HepG2 (cell line): ENCODE measurements at regions not wholly inside any gene's neighbourhood (a gene's known extent, or its start where the extent isn't known, plus 50 kb on each side); places are given as distances from the start of the nearest gene placed in this dataset.

ENCODE experiments used
- ATAC-seq: fragments of 200-7000 bp; cut with Tn5 transposase; 3 replicates; pipeline ENCODE4 v1.9.1; 2020; ENCODE audit warnings: mild to moderate bottlenecking, moderate library complexity
- BruUV-seq: library from RNA; stranded (reverse); fragments of 400-500 nt; replicated peaks from 2 replicates; lab custom pipeline; 2021; lab: Mats Ljungman, UMichigan
- CTCF ChIA-PET: fragments of 300-600 bp; formaldehyde crosslinking; extraction: SDS; loops from one replicate; lab custom pipeline; 2021; ENCODE audit warnings: low total read pairs, inconsistent platforms, low intra/inter-chr PET ratio; lab: Yijun Ruan, JAX
- POLR2A ChIA-PET: fragments of 350-600 bp; sonication (Branson Sonifier 250); formaldehyde crosslinking; loops from one replicate; lab custom pipeline; 2020; ENCODE audit warnings: antibody characterized with exemption, inconsistent platforms; lab: Yijun Ruan, JAX
- DNase-seq: peaks from one replicate; pipeline ENCODE4 v3.0.0-alpha.2; 2015; ENCODE audit warnings: low spot score
- FAIRE-seq: peaks from 3 replicates; lab custom pipeline; 2011; peaks lifted over from hg19 to GRCh38; lab: Jason Lieb, UNC
- H2AFZ ChIP-seq: one replicate; pipeline ENCODE4 v1.6.1; 2011; ENCODE audit warnings: low read length, inconsistent platforms
- H3K27ac ChIP-seq: fragments of 300-600 bp; 3 replicates; pipeline ENCODE4 v1.8.0; 2011; ENCODE audit warnings: mixed run types, mild to moderate bottlenecking, mixed read lengths, low read length, inconsistent platforms; ENCODE audit not compliant: insufficient read depth; ENCODE audit errors: extremely low read length
- H3K27me3 ChIP-seq, 2 experiments: fragments of 200-600 bp in 1 of 2; 2 replicates in 1 of 2; 3 replicates in 1 of 2; pipeline versions ENCODE4 v1.6.0 to v1.8.0; 2011; ENCODE audit warnings: low read length in 2 of 2, mild to moderate bottlenecking in 2 of 2, moderate library complexity in 2 of 2, inconsistent platforms in 1 of 2; ENCODE audit not compliant: insufficient read depth in 2 of 2, control insufficient read depth in 1 of 2
- H3K36me3 ChIP-seq, 2 experiments: fragments of 200-600 bp in 1 of 2; replicated peaks in 1 of 2; 2 replicates in 1 of 2; 3 replicates in 1 of 2; pipeline versions ENCODE4 v1.5.1 to v1.8.0; 2011; ENCODE audit warnings: low read length in 2 of 2, inconsistent platforms in 1 of 2; ENCODE audit not compliant: insufficient read depth in 2 of 2, control insufficient read depth in 1 of 2
- H3K4me1 ChIP-seq: 2 replicates; pipeline ENCODE4 v1.5.1; 2012; ENCODE audit warnings: low read length, inconsistent platforms; ENCODE audit not compliant: insufficient read depth
- H3K4me2 ChIP-seq: 2 replicates; pipeline ENCODE4 v1.6.0; 2011; ENCODE audit warnings: low read depth, low read length, inconsistent platforms
- H3K4me3 ChIP-seq, 3 experiments: fragments of 200-600 bp in 1 of 3; sonication (generic), shearing (Covaris generic) in 1 of 3; replicated peaks in 1 of 3; 2 replicates each; pipeline ENCODE4 v1.5.1; 2011 to 2016; ENCODE audit warnings: low read length in 3 of 3, inconsistent platforms in 2 of 3, low read depth in 2 of 3, mild to moderate bottlenecking in 2 of 3, control low read depth in 1 of 3, mixed read lengths in 1 of 3; ENCODE audit not compliant: insufficient read depth in 1 of 3
- H3K79me2 ChIP-seq: one replicate; pipeline ENCODE4 v1.6.1; 2011; ENCODE audit warnings: low read length, inconsistent platforms; ENCODE audit not compliant: insufficient read depth
- H3K9ac ChIP-seq: 2 replicates; pipeline ENCODE4 v1.6.0; 2011; ENCODE audit warnings: mild to moderate bottlenecking, low read depth, low read length, inconsistent platforms; ENCODE audit not compliant: insufficient read depth
- H3K9me3 ChIP-seq: 2 replicates; pipeline ENCODE4 v1.5.1; 2012; ENCODE audit warnings: mild to moderate bottlenecking, low read length
- H4K20me1 ChIP-seq: 2 replicates; pipeline ENCODE4 v1.6.0; 2011; ENCODE audit warnings: inconsistent platforms, mild to moderate bottlenecking, low read length, moderate library complexity; ENCODE audit not compliant: insufficient read depth
- DPF2 ChIP-seq: sonication (generic); formaldehyde crosslinking; IDR thresholded peaks from 2 replicates; pipeline ENCODE4 v1.4.0; 2020; ENCODE audit warnings: mild to moderate bottlenecking, low read depth, missing genetic modification reagents, borderline replicate concordance
- MAFK ChIP-seq, 2 experiments: IDR thresholded peaks in 1 of 2; conservative IDR thresholded peaks in 1 of 2; 2 replicates each; pipeline ENCODE4 v1.6.1; 2011; ENCODE audit warnings: improper control_type of control experiment in 2 of 2, low read length in 2 of 2
- TMF1 ChIP-seq: sonication (generic); formaldehyde crosslinking; IDR thresholded peaks from 2 replicates; pipeline ENCODE4 v1.8.1; 2022; ENCODE audit warnings: low read depth, missing genetic modification reagents
- ZMYM2 ChIP-seq: sonication (generic); formaldehyde crosslinking; IDR thresholded peaks from 2 replicates; pipeline ENCODE4 v1.8.0; 2022; ENCODE audit warnings: mild to moderate bottlenecking, missing genetic modification reagents
- ZMYM4 ChIP-seq: sonication (generic); formaldehyde crosslinking; IDR thresholded peaks from 2 replicates; pipeline ENCODE4 v1.8.1; 2023; ENCODE audit warnings: mild to moderate bottlenecking, missing genetic modification reagents
- WGBS: methylation state at CpG from one replicate; pipeline ENCODE4 v1.1.6; 2017; ENCODE audit warnings: low lambda C conversion rate; 5-methylcytosine and 5-hydroxymethylcytosine counted together
- in situ Hi-C: cut with HindIII; loops from 2 replicates; pipeline ENCODE4 v1.10.0; 2017; ENCODE audit warnings: low pct_unique_long_range_greater_than_20kb; ENCODE audit not compliant: extremely low pct_ligation_motif_present
- intact Hi-C: fragments of 100-400 bp; cut with micrococcal nuclease; formaldehyde crosslinking; loops from one replicate; pipeline ENCODE4 v1.10.0; 2022; ENCODE audit not compliant: unreplicated experiment
- TF ChIP-seq, protein P1 (sequence below): sonication (generic); formaldehyde crosslinking; IDR thresholded peaks from 2 replicates; pipeline ENCODE4 v1.4.0; 2020; ENCODE audit warnings: missing genetic modification reagents
- TF ChIP-seq, protein P2 (sequence below): sonication (generic); formaldehyde crosslinking; IDR thresholded peaks from 2 replicates; pipeline ENCODE4 v1.4.0; 2020; ENCODE audit warnings: low read depth, mild to moderate bottlenecking, missing genetic modification reagents
- TF ChIP-seq, protein P3 (sequence below): sonication (generic); formaldehyde crosslinking; IDR thresholded peaks from 2 replicates; pipeline ENCODE4 v1.4.0; 2020; ENCODE audit warnings: missing genetic modification reagents, borderline replicate concordance
- TF ChIP-seq, protein P4 (sequence below): sonication (generic); formaldehyde crosslinking; IDR thresholded peaks from 2 replicates; pipeline ENCODE4 v1.5.0; 2020; ENCODE audit warnings: missing genetic modification reagents
- TF ChIP-seq, protein P5 (sequence below): IDR thresholded peaks from 2 replicates; pipeline ENCODE4 v1.6.1; 2016; ENCODE audit warnings: low read depth, control low read depth
- TF ChIP-seq, protein P6 (sequence below): sonication (generic); formaldehyde crosslinking; IDR thresholded peaks from 2 replicates; pipeline ENCODE4 v1.9.0; 2021; ENCODE audit warnings: missing genetic modification reagents, borderline replicate concordance

DNA sequence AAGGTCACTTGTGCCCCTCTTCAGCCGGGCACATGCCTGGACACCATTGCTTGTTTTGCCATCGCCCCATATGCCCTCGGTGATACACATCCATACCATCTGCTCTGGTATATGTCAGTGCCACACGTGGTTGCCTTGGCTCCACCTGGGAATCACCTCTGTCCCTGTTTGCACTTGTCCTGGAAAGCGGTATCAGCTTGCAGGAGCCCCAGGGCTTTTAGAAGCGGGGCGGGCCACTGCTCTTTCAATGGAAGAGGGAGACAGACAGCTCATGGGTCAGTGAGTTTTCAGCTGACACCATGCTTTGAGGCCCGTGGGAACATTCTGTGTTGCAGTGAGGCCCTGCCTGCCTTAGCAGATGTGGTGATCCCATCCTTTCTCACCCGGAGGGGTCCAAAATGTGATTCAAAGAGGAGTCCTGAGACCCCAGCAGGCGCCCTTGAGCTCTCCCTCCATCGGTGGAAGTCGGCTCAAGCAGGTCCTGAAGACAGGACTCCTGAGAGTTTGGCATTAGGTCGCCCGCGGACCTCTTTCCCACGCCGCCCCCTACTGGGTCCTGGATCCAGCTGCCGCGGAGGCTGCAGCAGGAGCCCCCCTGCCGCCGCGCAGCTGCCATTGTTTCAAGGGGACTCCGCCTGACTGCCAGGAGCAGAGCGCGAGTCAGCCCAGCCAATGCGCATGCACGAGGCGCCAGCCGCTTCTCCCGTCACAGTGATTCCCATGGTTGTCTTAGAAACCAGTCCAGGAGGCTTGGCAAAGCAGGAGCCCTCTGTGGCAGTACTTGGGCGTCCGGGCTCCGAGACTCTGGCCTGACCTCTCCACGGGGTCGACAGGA lies 773.2 kb upstream of the ALG10B start (continued):
- TF ChIP-seq ZMYM2 (CRISPR knock-in tag) = no peak
- TF ChIP-seq, protein P1, sequence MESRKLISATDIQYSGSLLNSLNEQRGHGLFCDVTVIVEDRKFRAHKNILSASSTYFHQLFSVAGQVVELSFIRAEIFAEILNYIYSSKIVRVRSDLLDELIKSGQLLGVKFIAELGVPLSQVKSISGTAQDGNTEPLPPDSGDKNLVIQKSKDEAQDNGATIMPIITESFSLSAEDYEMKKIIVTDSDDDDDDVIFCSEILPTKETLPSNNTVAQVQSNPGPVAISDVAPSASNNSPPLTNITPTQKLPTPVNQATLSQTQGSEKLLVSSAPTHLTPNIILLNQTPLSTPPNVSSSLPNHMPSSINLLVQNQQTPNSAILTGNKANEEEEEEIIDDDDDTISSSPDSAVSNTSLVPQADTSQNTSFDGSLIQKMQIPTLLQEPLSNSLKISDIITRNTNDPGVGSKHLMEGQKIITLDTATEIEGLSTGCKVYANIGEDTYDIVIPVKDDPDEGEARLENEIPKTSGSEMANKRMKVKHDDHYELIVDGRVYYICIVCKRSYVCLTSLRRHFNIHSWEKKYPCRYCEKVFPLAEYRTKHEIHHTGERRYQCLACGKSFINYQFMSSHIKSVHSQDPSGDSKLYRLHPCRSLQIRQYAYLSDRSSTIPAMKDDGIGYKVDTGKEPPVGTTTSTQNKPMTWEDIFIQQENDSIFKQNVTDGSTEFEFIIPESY (CRISPR knock-in tag) = no peak
- TF ChIP-seq, protein P2, sequence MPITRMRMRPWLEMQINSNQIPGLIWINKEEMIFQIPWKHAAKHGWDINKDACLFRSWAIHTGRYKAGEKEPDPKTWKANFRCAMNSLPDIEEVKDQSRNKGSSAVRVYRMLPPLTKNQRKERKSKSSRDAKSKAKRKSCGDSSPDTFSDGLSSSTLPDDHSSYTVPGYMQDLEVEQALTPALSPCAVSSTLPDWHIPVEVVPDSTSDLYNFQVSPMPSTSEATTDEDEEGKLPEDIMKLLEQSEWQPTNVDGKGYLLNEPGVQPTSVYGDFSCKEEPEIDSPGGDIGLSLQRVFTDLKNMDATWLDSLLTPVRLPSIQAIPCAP (CRISPR knock-in tag) = no peak
- no peak for TF ChIP-seq DPF2 (CRISPR knock-in tag)

DNA sequence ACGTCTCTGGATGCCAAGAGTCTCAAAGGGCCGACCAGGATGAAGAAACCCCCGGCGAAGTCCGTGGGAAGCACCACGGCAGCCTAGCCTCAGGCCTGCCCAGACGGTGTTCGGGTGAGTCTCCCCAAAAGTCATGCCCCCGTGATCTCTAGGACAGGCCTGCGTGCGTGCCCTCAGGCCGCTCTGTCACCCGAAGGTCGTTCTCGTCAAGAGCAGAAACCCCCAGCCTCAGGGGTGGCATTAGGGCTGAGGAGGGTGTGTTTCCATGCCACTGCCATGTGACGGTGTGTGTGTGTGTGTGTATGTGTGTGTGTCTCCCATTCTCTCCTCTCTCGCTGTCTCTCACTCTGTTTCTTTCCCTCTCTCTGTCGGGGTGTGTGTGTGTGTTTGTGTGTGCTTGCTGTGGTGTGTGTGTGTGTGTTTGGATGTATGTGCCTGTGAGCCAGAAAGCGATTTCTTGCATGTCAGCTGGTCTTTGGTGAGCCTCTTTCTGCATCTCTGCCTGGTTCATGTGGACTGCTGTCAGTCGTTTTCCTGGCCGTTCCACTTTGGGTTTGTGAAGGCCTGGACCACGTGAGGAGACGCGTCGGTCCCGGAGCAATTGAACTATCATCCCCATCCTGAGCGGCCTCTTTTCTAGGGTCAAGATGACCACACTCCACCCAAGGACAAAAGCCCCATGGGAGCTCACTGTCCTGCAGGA lies 772.5 kb upstream of the ALG10B start:
- H3K27me3 ChIP-seq = no peaks in the 10 kb centered on the region
- H3K36me3 ChIP-seq = no peaks in the 10 kb centered on the region
- intact Hi-C loops = no loop called here
- no peak for ATAC-seq
- FAIRE-seq = no peak
- H3K79me2 ChIP-seq = no peaks in the 10 kb centered on the region
- POLR2A ChIA-PET = no interaction called here
- no peak overlapping the region for H3K4me2 ChIP-seq
- H3K9ac ChIP-seq = no peak overlapping the region
- CTCF ChIA-PET = no interaction called here
- no peak overlapping the region for H3K4me3 ChIP-seq
- H3K4me1 ChIP-seq = no peaks in the 10 kb centered on the region
- BruUV-seq = no TSS peak
- no peak overlapping the region for H2AFZ ChIP-seq
- H4K20me1 ChIP-seq = no peaks in the 10 kb centered on the region
- peaks cover 97% of the 10 kb centered on the region for H3K9me3 ChIP-seq
- 23% methylated on average over 12 of the region's 27 CpGs for WGBS
- no peak for DNase-seq
- in situ Hi-C loops = no loop called here
- no peak overlapping the region for H3K27ac ChIP-seq
- TF ChIP-seq MAFK (conservative IDR thresholded peaks at IDR 0.05 in 1 of 2, IDR thresholded peaks at IDR 0.05 in 1 of 2; ENCODE audit: low read length in 2 of 2) = no peak
- no peak for TF ChIP-seq ZMYM4 (CRISPR knock-in tag)
- TF ChIP-seq, protein P3, sequence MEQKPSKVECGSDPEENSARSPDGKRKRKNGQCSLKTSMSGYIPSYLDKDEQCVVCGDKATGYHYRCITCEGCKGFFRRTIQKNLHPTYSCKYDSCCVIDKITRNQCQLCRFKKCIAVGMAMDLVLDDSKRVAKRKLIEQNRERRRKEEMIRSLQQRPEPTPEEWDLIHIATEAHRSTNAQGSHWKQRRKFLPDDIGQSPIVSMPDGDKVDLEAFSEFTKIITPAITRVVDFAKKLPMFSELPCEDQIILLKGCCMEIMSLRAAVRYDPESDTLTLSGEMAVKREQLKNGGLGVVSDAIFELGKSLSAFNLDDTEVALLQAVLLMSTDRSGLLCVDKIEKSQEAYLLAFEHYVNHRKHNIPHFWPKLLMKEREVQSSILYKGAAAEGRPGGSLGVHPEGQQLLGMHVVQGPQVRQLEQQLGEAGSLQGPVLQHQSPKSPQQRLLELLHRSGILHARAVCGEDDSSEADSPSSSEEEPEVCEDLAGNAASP (CRISPR knock-in tag) = no peak
- TF ChIP-seq TMF1 (CRISPR knock-in tag) = no peak
- TF ChIP-seq, protein P4, sequence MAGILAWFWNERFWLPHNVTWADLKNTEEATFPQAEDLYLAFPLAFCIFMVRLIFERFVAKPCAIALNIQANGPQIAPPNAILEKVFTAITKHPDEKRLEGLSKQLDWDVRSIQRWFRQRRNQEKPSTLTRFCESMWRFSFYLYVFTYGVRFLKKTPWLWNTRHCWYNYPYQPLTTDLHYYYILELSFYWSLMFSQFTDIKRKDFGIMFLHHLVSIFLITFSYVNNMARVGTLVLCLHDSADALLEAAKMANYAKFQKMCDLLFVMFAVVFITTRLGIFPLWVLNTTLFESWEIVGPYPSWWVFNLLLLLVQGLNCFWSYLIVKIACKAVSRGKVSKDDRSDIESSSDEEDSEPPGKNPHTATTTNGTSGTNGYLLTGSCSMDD = no peak
- TF ChIP-seq, protein P5, sequence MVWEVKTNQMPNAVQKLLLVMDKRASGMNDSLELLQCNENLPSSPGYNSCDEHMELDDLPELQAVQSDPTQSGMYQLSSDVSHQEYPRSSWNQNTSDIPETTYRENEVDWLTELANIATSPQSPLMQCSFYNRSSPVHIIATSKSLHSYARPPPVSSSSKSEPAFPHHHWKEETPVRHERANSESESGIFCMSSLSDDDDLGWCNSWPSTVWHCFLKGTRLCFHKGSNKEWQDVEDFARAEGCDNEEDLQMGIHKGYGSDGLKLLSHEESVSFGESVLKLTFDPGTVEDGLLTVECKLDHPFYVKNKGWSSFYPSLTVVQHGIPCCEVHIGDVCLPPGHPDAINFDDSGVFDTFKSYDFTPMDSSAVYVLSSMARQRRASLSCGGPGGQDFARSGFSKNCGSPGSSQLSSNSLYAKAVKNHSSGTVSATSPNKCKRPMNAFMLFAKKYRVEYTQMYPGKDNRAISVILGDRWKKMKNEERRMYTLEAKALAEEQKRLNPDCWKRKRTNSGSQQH (CRISPR knock-in tag) = no peak
- TF ChIP-seq, protein P6, sequence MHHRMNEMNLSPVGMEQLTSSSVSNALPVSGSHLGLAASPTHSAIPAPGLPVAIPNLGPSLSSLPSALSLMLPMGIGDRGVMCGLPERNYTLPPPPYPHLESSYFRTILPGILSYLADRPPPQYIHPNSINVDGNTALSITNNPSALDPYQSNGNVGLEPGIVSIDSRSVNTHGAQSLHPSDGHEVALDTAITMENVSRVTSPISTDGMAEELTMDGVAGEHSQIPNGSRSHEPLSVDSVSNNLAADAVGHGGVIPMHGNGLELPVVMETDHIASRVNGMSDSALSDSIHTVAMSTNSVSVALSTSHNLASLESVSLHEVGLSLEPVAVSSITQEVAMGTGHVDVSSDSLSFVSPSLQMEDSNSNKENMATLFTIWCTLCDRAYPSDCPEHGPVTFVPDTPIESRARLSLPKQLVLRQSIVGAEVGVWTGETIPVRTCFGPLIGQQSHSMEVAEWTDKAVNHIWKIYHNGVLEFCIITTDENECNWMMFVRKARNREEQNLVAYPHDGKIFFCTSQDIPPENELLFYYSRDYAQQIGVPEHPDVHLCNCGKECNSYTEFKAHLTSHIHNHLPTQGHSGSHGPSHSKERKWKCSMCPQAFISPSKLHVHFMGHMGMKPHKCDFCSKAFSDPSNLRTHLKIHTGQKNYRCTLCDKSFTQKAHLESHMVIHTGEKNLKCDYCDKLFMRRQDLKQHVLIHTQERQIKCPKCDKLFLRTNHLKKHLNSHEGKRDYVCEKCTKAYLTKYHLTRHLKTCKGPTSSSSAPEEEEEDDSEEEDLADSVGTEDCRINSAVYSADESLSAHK (CRISPR knock-in tag) = no peak
